ENCODE measurements at regions not wholly inside any gene's neighbourhood (a gene's known extent, or its start where the extent isn't known, plus 50 kb on each side); places are given as distances from the start of the nearest gene placed in this dataset.

GRCh38 chr13:33490461-33491327 lies 205.1 kb upstream of the STARD13 start:
- Histone ChIP-seq H3K4me3 (replicated peaks; ENCODE audit: low read depth, low read length) (no peak overlapping the region), H3K36me3 (ENCODE audit: control insufficient read depth, insufficient read depth, low read length) (no peaks in the 10 kb centered on the region), H3K27me3 (replicated peaks; ENCODE audit: control insufficient read depth, insufficient read depth, low read length) (no peaks in the 10 kb centered on the region)
- no peak for TF ChIP-seq CTCF (IDR thresholded peaks at IDR 0.05; ENCODE audit: insufficient read depth, low read length, poor library complexity, severe bottlenecking)
- DNase-seq (ENCODE audit: extremely low read depth, insufficient read length): no peak

GRCh38 chr13:33493672-33494365 lies 208.3 kb upstream of the STARD13 start:
- no peak for DNase-seq (ENCODE audit: extremely low read depth, insufficient read length)
- TF ChIP-seq CTCF (IDR thresholded peaks at IDR 0.05; ENCODE audit: insufficient read depth, low read length, poor library complexity, severe bottlenecking): no peak
- Histone ChIP-seq H3K27me3 (replicated peaks; ENCODE audit: control insufficient read depth, insufficient read depth, low read length) (no peaks in the 10 kb centered on the region), H3K4me3 (replicated peaks; ENCODE audit: low read depth, low read length) (no peak overlapping the region), H3K36me3 (ENCODE audit: control insufficient read depth, insufficient read depth, low read length) (no peaks in the 10 kb centered on the region)

- TF ChIP-seq CTCF (IDR thresholded peaks at IDR 0.05; ENCODE audit: insufficient read depth, low read length, poor library complexity, severe bottlenecking): no peak
These were observed 209.1 kb upstream of the STARD13 start for GRCh38 chr13:33494596-33495204.

GRCh38 chr13:33496336-33496735 lies 210.8 kb upstream of the STARD13 start:
- no peak for DNase-seq (ENCODE audit: extremely low read depth, insufficient read length)
- H3K27me3 ChIP-seq (replicated peaks; ENCODE audit: control insufficient read depth, insufficient read depth, low read length): no peaks in the 10 kb centered on the region
- no peak overlapping the region for H3K4me3 ChIP-seq (replicated peaks; ENCODE audit: low read depth, low read length)
- TF ChIP-seq CTCF (IDR thresholded peaks at IDR 0.05; ENCODE audit: insufficient read depth, low read length, poor library complexity, severe bottlenecking): no peak
- no peaks in the 10 kb centered on the region for H3K36me3 ChIP-seq (ENCODE audit: control insufficient read depth, insufficient read depth, low read length)

More at GRCh38 chr13:33494596-33495204, 209.1 kb upstream of the STARD13 start:
- DNase-seq (ENCODE audit: extremely low read depth, insufficient read length): no peak
- H3K36me3 ChIP-seq (ENCODE audit: control insufficient read depth, insufficient read depth, low read length): no peaks in the 10 kb centered on the region
- H3K27me3 ChIP-seq (replicated peaks; ENCODE audit: control insufficient read depth, insufficient read depth, low read length): no peaks in the 10 kb centered on the region
- H3K4me3 ChIP-seq (replicated peaks; ENCODE audit: low read depth, low read length): no peak overlapping the region

GRCh38 chr13:33497146-33497845 lies 211.7 kb upstream of the STARD13 start:
- Histone ChIP-seq H3K4me3 (replicated peaks; ENCODE audit: low read depth, low read length) (no peak overlapping the region), H3K27me3 (replicated peaks; ENCODE audit: control insufficient read depth, insufficient read depth, low read length) (no peaks in the 10 kb centered on the region), H3K36me3 (ENCODE audit: control insufficient read depth, insufficient read depth, low read length) (no peaks in the 10 kb centered on the region)
- no peak for TF ChIP-seq CTCF (IDR thresholded peaks at IDR 0.05; ENCODE audit: insufficient read depth, low read length, poor library complexity, severe bottlenecking)
- no peak for DNase-seq (ENCODE audit: extremely low read depth, insufficient read length)

Data from GM06990 (cell line).